ENCODE measurements at regions not wholly inside any gene's neighbourhood (a gene's known extent, or its start where the extent isn't known, plus 50 kb on each side); places are given as distances from the start of the nearest gene placed in this dataset.

- Histone ChIP-seq H4K91ac (ENCODE audit: low read depth, low read length) (no peak overlapping the region), H2BK12ac (ENCODE audit: low read length) (no peak overlapping the region), H3K18ac (ENCODE audit: low read length) (no peak overlapping the region), H3K9ac (ENCODE audit: low read length) (no peak overlapping the region), H3K79me1 (ENCODE audit: low read length) (peaks cover 7% of the 10 kb centered on the region), H3K36me3 (ENCODE audit: control insufficient read depth in 1 of 2, insufficient read depth in 2 of 2, low read length in 2 of 2) (no peaks in the 10 kb centered on the region), H2AFZ (ENCODE audit: insufficient read depth, low read length, poor library complexity) (no peak overlapping the region), H2BK120ac (ENCODE audit: insufficient read depth, low read length, poor library complexity) (no peak overlapping the region), H3K27me3 (ENCODE audit: insufficient read depth, low read length) (no peaks in the 10 kb centered on the region), H3K4me2 (ENCODE audit: low read length) (no peak overlapping the region), H4K12ac (ENCODE audit: low read depth, low read length) (no peak overlapping the region), H4K8ac (ENCODE audit: low read depth, low read length) (no peak overlapping the region), H3K4me1 (ENCODE audit: control insufficient read depth in 1 of 2, insufficient read depth in 2 of 2, low read length in 2 of 2) (peaks cover 14 to 20% of the 10 kb centered on the region in 2 experiments), H3K4me3 (ENCODE audit: low read depth, low read length) (no peak overlapping the region), H3K23ac (ENCODE audit: low read length) (no peak overlapping the region), H2AK5ac (ENCODE audit: low read length) (no peak overlapping the region), H3K4ac (ENCODE audit: low read depth, low read length) (no peak overlapping the region), H3K27ac (ENCODE audit: low read depth, low read length) (no peak overlapping the region), H3K79me2 (ENCODE audit: control insufficient read depth, insufficient read depth, low read length, poor library complexity) (no peaks in the 10 kb centered on the region), H3K9me3 (ENCODE audit: insufficient read depth, low read depth, low read length) (no peaks in the 10 kb centered on the region), H2BK5ac (ENCODE audit: low read depth, low read length, poor library complexity) (no peak overlapping the region), H3K14ac (ENCODE audit: low read length) (no peak overlapping the region)
- no peak for DNase-seq
- no CpG with 5 or more reads among the region's 6 CpGs for WGBS (ENCODE audit: extremely low coverage, insufficient coverage, insufficient read length)
These were observed 73.1 kb upstream of the CLMP start for GRCh38 chr11:123268156-123268555.

GRCh38 chr11:123265951-123266350, 70.9 kb upstream of the CLMP start:
- Histone ChIP-seq H2BK120ac (ENCODE audit: insufficient read depth, low read length, poor library complexity) (no peak overlapping the region), H2AFZ (ENCODE audit: insufficient read depth, low read length, poor library complexity) (no peak overlapping the region), H3K4me2 (ENCODE audit: low read length) (no peak overlapping the region), H3K4me1 (ENCODE audit: control insufficient read depth in 1 of 2, insufficient read depth in 2 of 2, low read length in 2 of 2) (peaks cover 14% of the 10 kb centered on the region in 2 experiments), H3K9me3 (ENCODE audit: insufficient read depth, low read depth, low read length) (no peaks in the 10 kb centered on the region), H2BK5ac (ENCODE audit: low read depth, low read length, poor library complexity) (no peak overlapping the region), H2AK5ac (ENCODE audit: low read length) (no peak overlapping the region), H3K27me3 (ENCODE audit: insufficient read depth, low read length) (no peaks in the 10 kb centered on the region), H4K12ac (ENCODE audit: low read depth, low read length) (no peak overlapping the region), H4K8ac (ENCODE audit: low read depth, low read length) (no peak overlapping the region), H3K18ac (ENCODE audit: low read length) (no peak overlapping the region), H3K4ac (ENCODE audit: low read depth, low read length) (no peak overlapping the region), H3K36me3 (ENCODE audit: control insufficient read depth in 1 of 2, insufficient read depth in 2 of 2, low read length in 2 of 2) (no peaks in the 10 kb centered on the region), H3K27ac (ENCODE audit: low read depth, low read length) (no peak overlapping the region), H3K23ac (ENCODE audit: low read length) (no peak overlapping the region), H3K79me1 (ENCODE audit: low read length) (peaks cover 7% of the 10 kb centered on the region), H2BK12ac (ENCODE audit: low read length) (no peak overlapping the region), H4K91ac (ENCODE audit: low read depth, low read length) (no peak overlapping the region), H3K14ac (ENCODE audit: low read length) (no peak overlapping the region), H3K9ac (ENCODE audit: low read length) (no peak overlapping the region), H3K79me2 (ENCODE audit: control insufficient read depth, insufficient read depth, low read length, poor library complexity) (no peaks in the 10 kb centered on the region), H3K4me3 (ENCODE audit: low read depth, low read length) (no peak overlapping the region)
- no peak for DNase-seq
- no CpG with 5 or more reads among the region's 3 CpGs for WGBS (ENCODE audit: extremely low coverage, insufficient coverage, insufficient read length)

GRCh38 chr11:123264431-123264780, 69.4 kb upstream of the CLMP start:
- H3K9ac ChIP-seq (ENCODE audit: low read length), result no peak overlapping the region
- H3K27ac ChIP-seq (ENCODE audit: low read depth, low read length), result peak overlapping the region; percentile 80
- H3K18ac ChIP-seq (ENCODE audit: low read length), result no peak overlapping the region
- WGBS (ENCODE audit: extremely low coverage, insufficient coverage, insufficient read length), result no CpG with 5 or more reads among the region's 3 CpGs
- no peak overlapping the region for H3K14ac ChIP-seq (ENCODE audit: low read length)
- H2BK120ac ChIP-seq (ENCODE audit: insufficient read depth, low read length, poor library complexity), result peak overlapping the region; percentile 23
- no peak overlapping the region for H4K8ac ChIP-seq (ENCODE audit: low read depth, low read length)
- no peaks in the 10 kb centered on the region for H3K79me2 ChIP-seq (ENCODE audit: control insufficient read depth, insufficient read depth, low read length, poor library complexity)
- no peak overlapping the region for H2AFZ ChIP-seq (ENCODE audit: insufficient read depth, low read length, poor library complexity)
- H3K27me3 ChIP-seq (ENCODE audit: insufficient read depth, low read length), result no peaks in the 10 kb centered on the region
- no peak overlapping the region for H2BK5ac ChIP-seq (ENCODE audit: low read depth, low read length, poor library complexity)
- peaks cover 14% of the 10 kb centered on the region in 2 experiments for H3K4me1 ChIP-seq (ENCODE audit: control insufficient read depth in 1 of 2, insufficient read depth in 2 of 2, low read length in 2 of 2)
- no peak overlapping the region for H3K4me2 ChIP-seq (ENCODE audit: low read length)
- H4K12ac ChIP-seq (ENCODE audit: low read depth, low read length), result no peak overlapping the region
- no peak overlapping the region for H3K4ac ChIP-seq (ENCODE audit: low read depth, low read length)
- H3K4me3 ChIP-seq (ENCODE audit: low read depth, low read length), result no peak overlapping the region
- no peak for DNase-seq
- H2BK12ac ChIP-seq (ENCODE audit: low read length), result no peak overlapping the region
- H3K23ac ChIP-seq (ENCODE audit: low read length), result no peak overlapping the region
- H3K9me3 ChIP-seq (ENCODE audit: insufficient read depth, low read depth, low read length), result peaks cover 1% of the 10 kb centered on the region
- no peak overlapping the region for H2AK5ac ChIP-seq (ENCODE audit: low read length)
- H4K91ac ChIP-seq (ENCODE audit: low read depth, low read length), result no peak overlapping the region
- H3K79me1 ChIP-seq (ENCODE audit: low read length), result peaks cover 7% of the 10 kb centered on the region
- H3K36me3 ChIP-seq (ENCODE audit: control insufficient read depth in 1 of 2, insufficient read depth in 2 of 2, low read length in 2 of 2), result no peaks in the 10 kb centered on the region

GRCh38 chr11:123261345-123262106, 66.5 kb upstream of the CLMP start:
- WGBS (ENCODE audit: extremely low coverage, insufficient coverage, insufficient read length), result no CpG with 5 or more reads among the region's 25 CpGs
- no peak overlapping the region for H3K27ac ChIP-seq (ENCODE audit: low read depth, low read length)

More at GRCh38 chr11:123261345-123262106, 66.5 kb upstream of the CLMP start:
- Histone ChIP-seq H3K4me1 (ENCODE audit: control insufficient read depth in 1 of 2, insufficient read depth in 2 of 2, low read length in 2 of 2) (peaks cover 14% of the 10 kb centered on the region in 2 experiments), H3K4me2 (ENCODE audit: low read length) (peak overlapping the region; percentile 5), H3K79me2 (ENCODE audit: control insufficient read depth, insufficient read depth, low read length, poor library complexity) (no peaks in the 10 kb centered on the region), H2AK5ac (ENCODE audit: low read length) (no peak overlapping the region), H3K4me3 (ENCODE audit: low read depth, low read length) (no peak overlapping the region), H4K91ac (ENCODE audit: low read depth, low read length) (no peak overlapping the region), H3K36me3 (ENCODE audit: control insufficient read depth in 1 of 2, insufficient read depth in 2 of 2, low read length in 2 of 2) (no peaks in the 10 kb centered on the region), H3K79me1 (ENCODE audit: low read length) (peaks cover 7% of the 10 kb centered on the region), H4K8ac (ENCODE audit: low read depth, low read length) (no peak overlapping the region), H3K4ac (ENCODE audit: low read depth, low read length) (no peak overlapping the region), H3K27me3 (ENCODE audit: insufficient read depth, low read length) (no peaks in the 10 kb centered on the region), H2AFZ (ENCODE audit: insufficient read depth, low read length, poor library complexity) (peak overlapping the region; percentile 17), H2BK5ac (ENCODE audit: low read depth, low read length, poor library complexity) (no peak overlapping the region), H2BK120ac (ENCODE audit: insufficient read depth, low read length, poor library complexity) (no peak overlapping the region), H3K9ac (ENCODE audit: low read length) (no peak overlapping the region), H4K12ac (ENCODE audit: low read depth, low read length) (no peak overlapping the region), H3K23ac (ENCODE audit: low read length) (no peak overlapping the region), H3K9me3 (ENCODE audit: insufficient read depth, low read depth, low read length) (peaks cover 4% of the 10 kb centered on the region), H3K14ac (ENCODE audit: low read length) (no peak overlapping the region), H3K18ac (ENCODE audit: low read length) (no peak overlapping the region), H2BK12ac (ENCODE audit: low read length) (peak overlapping the region; percentile 8)
- DNase-seq, result peak; percentile 98
